HCT116 (cell line): ENCODE measurements at regions not wholly inside any gene's neighbourhood (a gene's known extent, or its start where the extent isn't known, plus 50 kb on each side); places are given as distances from the start of the nearest gene placed in this dataset.

Source experiments
- EGR1 ChIP-seq: IDR thresholded peaks from 2 replicates; pipeline ENCODE4 v1.6.1; 2012; ENCODE audit warnings: low read depth
- ELF1 ChIP-seq: IDR thresholded peaks from 2 replicates; pipeline ENCODE4 v1.6.1; 2012; ENCODE audit warnings: low read depth, borderline replicate concordance
- EZH2 ChIP-seq: fragments of 200-600 bp; sonication (generic); IDR thresholded peaks from 2 replicates; pipeline ENCODE4 v1.6.1; 2017; ENCODE audit warnings: antibody characterized with exemption, mixed run types
- POLR2A ChIP-seq: IDR thresholded peaks from 2 replicates; pipeline ENCODE4 v1.7.0; 2011; ENCODE audit warnings: borderline replicate concordance; ENCODE audit not compliant: insufficient read depth, insufficient read length; ENCODE audit errors: extremely low read depth
- POLR2AphosphoS5 ChIP-seq: IDR thresholded peaks from 2 replicates; pipeline ENCODE4 v1.6.1; 2011; ENCODE audit warnings: mild to moderate bottlenecking, low read depth, low read length, moderate library complexity
- RAD21 ChIP-seq: IDR thresholded peaks from 2 replicates; pipeline ENCODE4 v1.6.1; 2012; ENCODE audit warnings: low read depth, mild to moderate bottlenecking
- SIN3A ChIP-seq: IDR thresholded peaks from 2 replicates; pipeline ENCODE4 v1.6.1; 2012; ENCODE audit warnings: low read depth
- SP1 ChIP-seq: IDR thresholded peaks from 2 replicates; pipeline ENCODE4 v1.6.1; 2012; ENCODE audit warnings: low read depth
- TF ChIP-seq, protein P1 (sequence below): IDR thresholded peaks from 2 replicates; pipeline ENCODE4 v1.6.1; 2011; ENCODE audit warnings: mild to moderate bottlenecking, low read length, moderate library complexity; ENCODE audit not compliant: insufficient replicate concordance; ENCODE audit errors: extremely low read depth
- TF ChIP-seq, protein P2 (sequence below), 3 experiments: fragments of 200-600 bp in 1 of 3; sonication (generic) in 1 of 3; IDR thresholded peaks in 2 of 3; conservative IDR thresholded peaks in 1 of 3; 2 replicates each; pipeline ENCODE4 v1.5.1; 2012 to 2017; ENCODE audit warnings: low read depth in 2 of 3, low read length in 2 of 3, antibody characterized with exemption in 1 of 3, borderline replicate concordance in 1 of 3, control low read depth in 1 of 3, mild to moderate bottlenecking in 1 of 3, mixed read lengths in 1 of 3, mixed run types in 1 of 3, moderate library complexity in 1 of 3; ENCODE audit not compliant: insufficient read depth in 1 of 3
- TF ChIP-seq, protein P3 (sequence below): IDR thresholded peaks from 2 replicates; pipeline ENCODE4 v1.6.1; 2012; ENCODE audit warnings: low read depth

DNA sequence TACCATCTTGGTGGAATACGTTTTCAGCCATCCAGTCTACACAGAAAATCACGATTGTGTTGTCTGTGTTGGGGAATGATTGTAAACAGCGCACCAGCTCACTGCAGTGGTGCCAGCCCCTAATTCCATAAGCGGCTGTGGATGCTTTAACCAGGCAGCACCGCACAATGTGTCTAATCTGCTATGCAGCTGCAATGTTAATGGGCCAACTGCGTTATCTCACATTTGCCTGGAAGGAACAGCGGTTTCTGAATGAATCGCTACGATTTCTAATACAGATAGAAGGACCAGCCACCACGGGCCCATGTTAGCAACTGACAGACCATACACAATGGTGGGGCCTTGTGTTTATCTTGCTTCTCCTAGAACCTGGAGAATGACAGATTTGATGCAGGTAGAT lies 384.5 kb upstream of the KIRREL3 start:
- TF ChIP-seq, protein P1, sequence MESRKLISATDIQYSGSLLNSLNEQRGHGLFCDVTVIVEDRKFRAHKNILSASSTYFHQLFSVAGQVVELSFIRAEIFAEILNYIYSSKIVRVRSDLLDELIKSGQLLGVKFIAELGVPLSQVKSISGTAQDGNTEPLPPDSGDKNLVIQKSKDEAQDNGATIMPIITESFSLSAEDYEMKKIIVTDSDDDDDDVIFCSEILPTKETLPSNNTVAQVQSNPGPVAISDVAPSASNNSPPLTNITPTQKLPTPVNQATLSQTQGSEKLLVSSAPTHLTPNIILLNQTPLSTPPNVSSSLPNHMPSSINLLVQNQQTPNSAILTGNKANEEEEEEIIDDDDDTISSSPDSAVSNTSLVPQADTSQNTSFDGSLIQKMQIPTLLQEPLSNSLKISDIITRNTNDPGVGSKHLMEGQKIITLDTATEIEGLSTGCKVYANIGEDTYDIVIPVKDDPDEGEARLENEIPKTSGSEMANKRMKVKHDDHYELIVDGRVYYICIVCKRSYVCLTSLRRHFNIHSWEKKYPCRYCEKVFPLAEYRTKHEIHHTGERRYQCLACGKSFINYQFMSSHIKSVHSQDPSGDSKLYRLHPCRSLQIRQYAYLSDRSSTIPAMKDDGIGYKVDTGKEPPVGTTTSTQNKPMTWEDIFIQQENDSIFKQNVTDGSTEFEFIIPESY, result no peak
- TF ChIP-seq, protein P2, sequence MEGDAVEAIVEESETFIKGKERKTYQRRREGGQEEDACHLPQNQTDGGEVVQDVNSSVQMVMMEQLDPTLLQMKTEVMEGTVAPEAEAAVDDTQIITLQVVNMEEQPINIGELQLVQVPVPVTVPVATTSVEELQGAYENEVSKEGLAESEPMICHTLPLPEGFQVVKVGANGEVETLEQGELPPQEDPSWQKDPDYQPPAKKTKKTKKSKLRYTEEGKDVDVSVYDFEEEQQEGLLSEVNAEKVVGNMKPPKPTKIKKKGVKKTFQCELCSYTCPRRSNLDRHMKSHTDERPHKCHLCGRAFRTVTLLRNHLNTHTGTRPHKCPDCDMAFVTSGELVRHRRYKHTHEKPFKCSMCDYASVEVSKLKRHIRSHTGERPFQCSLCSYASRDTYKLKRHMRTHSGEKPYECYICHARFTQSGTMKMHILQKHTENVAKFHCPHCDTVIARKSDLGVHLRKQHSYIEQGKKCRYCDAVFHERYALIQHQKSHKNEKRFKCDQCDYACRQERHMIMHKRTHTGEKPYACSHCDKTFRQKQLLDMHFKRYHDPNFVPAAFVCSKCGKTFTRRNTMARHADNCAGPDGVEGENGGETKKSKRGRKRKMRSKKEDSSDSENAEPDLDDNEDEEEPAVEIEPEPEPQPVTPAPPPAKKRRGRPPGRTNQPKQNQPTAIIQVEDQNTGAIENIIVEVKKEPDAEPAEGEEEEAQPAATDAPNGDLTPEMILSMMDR (IDR thresholded peaks at IDR 0.05 in 2 of 3, conservative IDR thresholded peaks at IDR 0.05 in 1 of 3; ENCODE audit: borderline replicate concordance in 1 of 3, insufficient read depth in 1 of 3, low read depth in 2 of 3, low read length in 2 of 3), result no peak
- TF ChIP-seq POLR2A (no peak), POLR2AphosphoS5 (no peak), RAD21 (no peak), SP1 (no peak), ELF1 (no peak), EGR1 (no peak), SIN3A (no peak), EZH2 (no peak)
- TF ChIP-seq, protein P3, sequence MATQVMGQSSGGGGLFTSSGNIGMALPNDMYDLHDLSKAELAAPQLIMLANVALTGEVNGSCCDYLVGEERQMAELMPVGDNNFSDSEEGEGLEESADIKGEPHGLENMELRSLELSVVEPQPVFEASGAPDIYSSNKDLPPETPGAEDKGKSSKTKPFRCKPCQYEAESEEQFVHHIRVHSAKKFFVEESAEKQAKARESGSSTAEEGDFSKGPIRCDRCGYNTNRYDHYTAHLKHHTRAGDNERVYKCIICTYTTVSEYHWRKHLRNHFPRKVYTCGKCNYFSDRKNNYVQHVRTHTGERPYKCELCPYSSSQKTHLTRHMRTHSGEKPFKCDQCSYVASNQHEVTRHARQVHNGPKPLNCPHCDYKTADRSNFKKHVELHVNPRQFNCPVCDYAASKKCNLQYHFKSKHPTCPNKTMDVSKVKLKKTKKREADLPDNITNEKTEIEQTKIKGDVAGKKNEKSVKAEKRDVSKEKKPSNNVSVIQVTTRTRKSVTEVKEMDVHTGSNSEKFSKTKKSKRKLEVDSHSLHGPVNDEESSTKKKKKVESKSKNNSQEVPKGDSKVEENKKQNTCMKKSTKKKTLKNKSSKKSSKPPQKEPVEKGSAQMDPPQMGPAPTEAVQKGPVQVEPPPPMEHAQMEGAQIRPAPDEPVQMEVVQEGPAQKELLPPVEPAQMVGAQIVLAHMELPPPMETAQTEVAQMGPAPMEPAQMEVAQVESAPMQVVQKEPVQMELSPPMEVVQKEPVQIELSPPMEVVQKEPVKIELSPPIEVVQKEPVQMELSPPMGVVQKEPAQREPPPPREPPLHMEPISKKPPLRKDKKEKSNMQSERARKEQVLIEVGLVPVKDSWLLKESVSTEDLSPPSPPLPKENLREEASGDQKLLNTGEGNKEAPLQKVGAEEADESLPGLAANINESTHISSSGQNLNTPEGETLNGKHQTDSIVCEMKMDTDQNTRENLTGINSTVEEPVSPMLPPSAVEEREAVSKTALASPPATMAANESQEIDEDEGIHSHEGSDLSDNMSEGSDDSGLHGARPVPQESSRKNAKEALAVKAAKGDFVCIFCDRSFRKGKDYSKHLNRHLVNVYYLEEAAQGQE, result no peak
